ENCODE measurements at regions not wholly inside any gene's neighbourhood (a gene's known extent, or its start where the extent isn't known, plus 50 kb on each side); places are given as distances from the start of the nearest gene placed in this dataset.

DNA sequence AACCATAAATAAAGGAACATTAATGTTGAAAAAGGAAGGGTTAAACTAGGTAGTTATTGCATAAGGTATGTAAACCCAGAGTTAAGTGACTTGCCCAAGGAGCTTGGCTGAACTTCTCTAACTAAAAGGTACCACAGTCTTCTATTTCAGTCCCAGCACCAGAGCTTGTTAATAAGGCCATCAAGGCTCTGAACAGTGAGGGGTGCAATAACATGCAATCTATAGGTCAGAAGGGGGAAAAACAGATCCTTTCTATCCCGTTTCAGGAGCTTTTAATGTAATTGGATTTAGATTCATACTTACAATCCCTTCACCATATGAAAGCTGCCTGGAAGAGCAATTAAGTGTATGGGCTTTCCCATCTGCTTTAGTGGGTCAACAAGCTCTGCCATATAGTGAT lies 441.5 kb upstream of the SPRY2 start:
- no peak for DNase-seq

DNA sequence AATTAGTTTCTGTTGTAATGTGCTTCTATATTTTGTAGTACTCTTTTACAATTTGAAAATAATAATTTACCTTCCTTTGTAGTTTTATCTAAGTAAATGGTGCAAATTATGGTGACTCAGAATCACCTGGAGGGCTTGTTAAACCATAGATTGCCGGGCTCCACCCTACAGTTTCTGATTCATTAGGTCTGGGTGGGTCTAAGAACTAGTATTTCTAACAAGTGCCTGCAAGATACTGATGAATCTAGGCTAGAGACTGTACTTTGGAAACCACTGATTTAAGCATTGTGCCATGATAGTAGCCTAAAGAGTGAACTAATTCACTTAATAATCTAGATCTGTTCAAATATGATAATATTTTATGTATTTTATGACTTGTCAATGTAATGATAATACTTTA lies 437.4 kb upstream of the SPRY2 start:
- DNase-seq = no peak

DNA sequence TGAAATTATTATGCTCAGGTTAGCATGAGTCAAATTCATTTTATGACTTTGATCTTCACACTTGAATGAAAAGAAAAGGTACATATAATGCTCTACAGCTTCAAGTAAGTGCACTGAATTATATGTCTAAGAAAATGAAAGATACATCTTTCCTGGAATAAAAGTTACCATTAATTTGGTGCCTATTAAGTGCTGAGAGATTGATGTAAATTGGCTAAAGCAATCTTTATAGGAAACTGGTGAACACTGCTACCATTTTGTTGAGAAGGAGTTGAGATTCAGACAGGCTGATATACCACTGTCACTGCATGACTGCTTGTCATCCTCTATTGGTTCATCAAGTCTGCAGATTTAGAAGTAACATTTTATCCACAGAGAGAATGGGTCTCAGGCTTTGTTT lies 416.8 kb upstream of the SPRY2 start:
- DNase-seq = no peak

DNA sequence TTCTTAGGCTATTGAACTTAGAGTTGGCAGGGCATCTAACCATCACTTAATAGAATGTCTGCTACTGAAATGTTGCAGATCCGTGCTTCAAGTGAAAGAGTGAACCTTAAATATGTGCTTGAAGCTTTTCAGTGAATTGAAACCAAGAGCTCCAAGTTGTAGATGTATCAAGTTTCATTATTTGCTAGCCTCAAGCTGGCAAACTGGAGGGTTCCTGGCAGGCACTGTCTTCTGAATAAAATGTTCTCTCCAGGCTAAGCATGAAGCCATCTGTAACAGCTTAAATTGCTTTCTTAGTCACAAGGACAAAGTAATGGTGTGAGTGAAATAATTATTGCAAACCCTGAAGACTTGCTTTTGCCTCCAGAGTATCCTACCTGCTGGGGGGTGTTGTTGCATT lies 415.0 kb upstream of the SPRY2 start:
- no peak for DNase-seq

DNA sequence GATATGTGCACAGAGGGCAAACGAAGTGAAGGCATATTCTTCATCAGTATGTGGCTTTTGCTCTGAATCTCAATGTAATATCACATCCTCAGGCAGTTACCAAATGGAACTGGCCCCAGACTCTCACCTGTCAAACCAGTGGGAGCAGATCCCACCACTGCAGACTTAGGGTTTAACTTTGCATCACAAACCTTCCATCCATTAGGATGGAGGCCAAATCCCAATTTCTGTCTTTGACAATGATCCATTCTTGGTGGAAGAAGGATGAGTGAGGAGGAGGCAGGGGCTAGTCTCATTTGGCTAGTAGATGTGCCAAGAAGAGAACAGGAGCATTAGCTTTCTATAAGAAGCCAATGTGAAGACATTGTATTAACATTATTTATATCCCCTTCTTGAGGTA lies 413.5 kb upstream of the SPRY2 start:
- no peak for DNase-seq

DNA sequence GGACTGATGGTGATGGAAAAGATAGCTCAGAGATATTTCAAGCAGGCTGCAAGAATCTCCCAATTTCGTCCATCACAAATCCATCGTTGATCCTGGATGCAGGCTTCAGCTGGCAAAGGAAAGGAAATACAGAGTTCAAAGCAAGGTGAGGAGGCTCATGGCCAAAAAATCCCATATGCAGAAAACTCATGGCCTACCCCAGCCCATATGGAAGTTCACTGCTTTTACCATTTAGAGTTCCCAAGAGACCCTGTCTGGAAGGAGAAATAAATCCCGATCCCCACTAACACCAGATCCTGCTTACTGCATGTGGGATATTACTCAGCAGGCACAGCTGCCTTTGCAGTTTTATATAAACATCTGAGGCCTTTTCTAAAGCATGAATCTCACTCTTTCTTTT lies 412.9 kb upstream of the SPRY2 start:
- DNase-seq = no peak

DNA sequence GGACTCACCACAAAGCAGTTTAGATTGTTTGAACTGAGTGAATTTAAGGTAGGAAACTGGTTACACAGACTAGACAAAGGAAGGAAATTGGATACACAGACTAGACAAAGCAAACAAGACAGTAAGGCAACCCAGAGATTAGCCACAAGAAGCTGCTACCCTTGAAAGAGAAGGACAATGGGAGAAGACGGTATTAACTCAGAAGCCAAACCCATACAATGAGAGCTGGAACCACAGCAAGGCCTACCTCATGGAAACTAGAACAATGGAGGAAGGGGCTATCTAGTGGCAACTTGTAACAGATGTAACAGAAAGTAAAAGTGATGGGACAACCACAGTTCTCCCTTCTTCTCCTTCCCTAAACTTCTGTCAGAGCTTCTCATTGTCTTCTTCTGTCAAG lies 410.9 kb upstream of the SPRY2 start:
- no peak for DNase-seq

DNA sequence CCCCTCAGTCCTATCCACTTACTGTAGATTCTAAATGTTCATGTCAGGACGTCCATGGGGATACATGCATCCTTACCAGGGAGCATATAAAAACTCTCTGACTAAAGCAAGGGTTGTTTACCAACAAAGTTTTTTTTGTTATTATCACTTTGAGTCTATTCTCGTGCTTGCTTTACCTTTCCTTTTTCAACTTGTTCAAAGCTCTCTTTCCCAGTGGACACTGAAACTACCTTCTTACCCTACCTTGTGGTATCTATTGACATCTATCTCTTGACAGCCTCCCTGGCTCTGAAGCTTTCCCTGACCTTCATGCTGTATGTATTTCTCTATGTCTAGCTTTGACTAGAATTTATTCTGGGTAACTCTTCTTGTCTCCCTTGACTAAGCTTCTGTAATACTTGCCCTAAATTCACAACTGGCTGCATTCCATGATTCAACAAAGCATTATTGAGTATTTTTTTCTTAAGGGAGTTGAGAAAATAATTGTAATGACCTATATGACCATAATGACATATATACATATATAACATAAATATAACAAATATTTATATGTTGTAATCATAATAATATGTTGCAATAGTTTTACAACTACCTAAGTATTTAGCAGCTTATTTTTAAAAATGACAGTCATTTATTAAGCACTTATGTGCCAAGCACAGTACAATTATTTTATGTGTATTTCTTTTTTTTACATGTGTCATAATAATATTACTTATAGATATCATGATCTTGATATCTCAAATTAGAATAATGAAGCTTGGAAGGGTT lies 403.4 kb upstream of the SPRY2 start:
- DNase-seq = no peak

DNA sequence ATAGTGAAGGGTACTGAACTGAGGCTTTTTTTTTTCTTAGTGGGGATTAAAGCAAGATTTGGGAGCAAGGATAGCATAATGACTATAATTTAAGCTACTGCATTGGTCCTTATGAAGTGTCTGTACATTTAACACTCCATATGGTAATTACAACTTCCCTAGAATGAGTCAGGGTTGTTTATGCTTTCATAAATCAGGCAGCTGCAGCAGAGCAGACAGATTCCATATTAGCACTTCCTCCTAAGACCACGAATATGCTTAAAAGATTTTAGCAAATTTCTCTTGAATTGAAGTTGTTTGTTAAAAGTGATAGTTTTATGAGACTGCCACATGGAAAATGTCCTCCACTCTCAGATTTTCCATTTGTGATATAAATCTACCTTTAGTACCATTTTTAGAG lies 401.1 kb upstream of the SPRY2 start:
- DNase-seq = no peak

DNA sequence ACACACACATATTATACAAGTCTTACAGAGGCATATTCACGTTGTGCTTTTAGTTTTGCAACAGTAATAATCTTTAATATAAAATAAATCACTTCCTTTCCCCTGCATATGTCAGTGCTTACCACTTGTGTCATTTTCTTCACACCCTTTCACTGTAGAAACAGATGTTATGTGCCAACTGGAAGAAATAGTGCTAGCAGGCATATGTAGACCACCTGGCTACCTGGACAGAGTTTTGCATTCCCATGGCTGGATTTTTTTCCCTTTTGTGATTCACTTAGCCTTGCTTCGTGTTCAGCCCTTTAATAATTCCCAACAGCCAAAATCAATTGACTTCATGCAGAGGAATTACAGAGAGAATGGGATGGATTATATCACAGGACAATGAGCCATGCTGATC lies 399.1 kb upstream of the SPRY2 start:
- DNase-seq = no peak

DNA sequence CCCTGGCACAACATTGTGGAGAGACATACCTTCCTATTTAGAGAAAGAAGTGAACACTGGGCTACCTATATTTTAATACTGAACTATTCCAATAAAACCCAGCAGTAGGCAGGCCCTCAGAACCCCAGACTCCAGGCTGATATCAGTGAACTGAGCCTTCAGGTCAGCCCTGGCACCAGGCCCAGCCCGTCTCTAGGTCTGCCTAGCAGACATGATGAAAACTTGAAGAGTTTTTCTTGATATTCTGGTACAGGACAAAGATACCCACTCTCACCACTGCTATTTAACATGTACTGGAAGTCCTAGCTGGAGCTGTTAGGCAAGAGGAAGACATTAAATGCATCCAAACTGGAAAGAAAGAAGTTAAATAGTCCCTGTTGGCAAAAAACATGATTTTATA lies 396.6 kb upstream of the SPRY2 start:
- no peak for DNase-seq

DNA sequence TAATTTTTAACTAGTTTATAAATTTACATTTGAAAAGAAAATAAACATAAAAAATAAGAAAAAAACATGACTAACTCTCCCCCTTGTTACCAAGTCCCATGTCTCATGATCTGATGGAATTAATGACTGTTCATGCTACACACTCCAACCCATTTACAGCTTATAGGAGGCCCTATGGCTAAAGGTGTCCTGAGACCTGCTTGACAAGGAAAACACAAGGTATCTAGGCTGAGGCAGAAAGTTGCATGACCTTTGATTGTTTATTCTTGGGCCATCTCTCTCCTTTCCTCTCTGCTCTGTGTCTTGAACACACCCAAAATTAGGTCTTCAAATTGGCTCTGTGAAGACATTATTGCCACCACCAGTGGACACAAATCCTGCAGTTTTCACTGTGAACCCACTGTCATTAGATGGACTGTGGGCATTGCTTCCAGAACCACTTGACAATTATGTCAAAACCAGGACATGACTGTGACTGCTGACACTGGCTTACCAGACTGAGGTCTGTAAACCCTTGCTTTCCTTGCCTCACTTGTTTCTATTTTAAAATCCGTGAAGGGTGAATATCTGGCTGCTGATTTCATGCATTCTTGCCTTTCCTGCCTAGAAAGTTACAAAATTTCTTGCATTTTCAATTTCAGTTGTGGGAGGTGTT lies 386.5 kb upstream of the SPRY2 start:
- no peak for DNase-seq

DNA sequence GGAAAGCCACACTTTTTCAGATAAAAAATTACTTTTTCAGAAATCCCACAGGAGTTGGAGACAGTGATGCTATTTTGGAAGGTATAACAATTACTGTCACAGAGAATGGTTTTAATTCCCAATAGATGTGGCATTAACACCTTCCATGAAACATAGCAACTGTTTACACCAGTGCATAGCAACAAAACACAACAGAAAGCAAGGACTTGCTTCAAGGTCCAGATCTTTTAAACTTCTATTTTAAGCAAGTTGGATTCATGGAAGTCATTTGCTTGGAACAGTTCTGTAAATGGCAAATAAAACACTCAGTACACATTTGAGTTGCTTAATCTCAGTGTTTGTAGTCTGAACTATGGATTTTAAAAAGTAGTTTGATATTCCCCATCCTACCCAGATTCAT lies 385.9 kb upstream of the SPRY2 start:
- DNase-seq = no peak

DNA sequence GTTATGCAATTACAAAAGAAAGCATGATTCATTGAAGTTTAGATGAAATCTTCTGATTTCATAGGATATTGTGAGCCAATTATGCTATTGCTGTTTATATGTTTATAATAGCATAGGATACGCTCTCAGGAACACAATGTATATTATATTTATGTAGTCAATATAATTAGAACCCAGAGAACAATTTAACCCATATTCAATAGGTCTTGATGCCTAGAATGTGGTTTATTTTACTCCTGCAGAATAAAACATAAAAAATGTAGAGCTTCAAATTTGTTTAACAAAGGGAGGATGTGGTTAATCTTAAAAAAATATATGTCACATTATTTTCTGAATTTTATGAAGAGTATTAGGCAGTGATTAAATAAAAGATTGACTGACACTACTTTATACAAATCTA lies 380.8 kb upstream of the SPRY2 start:
- DNase-seq = no peak

DNA sequence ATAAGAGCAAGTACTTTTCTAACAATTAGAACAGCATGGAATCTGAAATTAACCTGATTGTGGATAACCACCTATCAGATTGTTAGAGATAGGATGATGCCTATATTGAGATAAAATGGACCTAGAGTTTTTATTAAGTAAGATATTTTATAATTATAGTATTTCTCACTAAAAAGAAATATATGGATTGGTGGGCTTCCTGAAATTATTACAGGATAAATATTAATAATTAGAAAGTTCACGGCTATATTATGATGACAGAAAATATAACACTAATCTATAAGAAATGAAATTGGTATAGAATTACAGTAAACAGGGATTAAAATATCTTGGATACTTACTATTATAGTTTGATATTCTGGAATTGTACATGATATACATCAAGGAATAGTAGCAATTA lies 378.0 kb upstream of the SPRY2 start:
- no peak for DNase-seq

DNA sequence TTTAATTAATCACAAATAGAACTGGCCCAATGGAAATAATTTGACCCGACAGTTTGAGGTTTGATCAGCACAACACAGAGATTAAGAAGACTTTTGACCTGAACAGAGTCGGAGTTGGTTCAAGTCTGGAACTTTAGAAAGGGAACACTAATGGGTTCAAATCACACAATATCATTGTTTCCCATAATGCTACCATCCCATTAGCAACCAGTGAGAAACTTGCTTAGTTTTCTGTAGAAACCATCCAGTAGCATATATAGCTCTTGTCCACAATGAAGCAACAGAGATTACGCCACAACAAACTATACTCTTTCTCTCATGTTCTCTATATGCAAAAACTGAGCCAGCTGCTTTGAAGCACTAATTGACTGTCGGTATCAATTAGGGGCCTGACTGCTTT lies 376.9 kb upstream of the SPRY2 start:
- no peak for DNase-seq

DNA sequence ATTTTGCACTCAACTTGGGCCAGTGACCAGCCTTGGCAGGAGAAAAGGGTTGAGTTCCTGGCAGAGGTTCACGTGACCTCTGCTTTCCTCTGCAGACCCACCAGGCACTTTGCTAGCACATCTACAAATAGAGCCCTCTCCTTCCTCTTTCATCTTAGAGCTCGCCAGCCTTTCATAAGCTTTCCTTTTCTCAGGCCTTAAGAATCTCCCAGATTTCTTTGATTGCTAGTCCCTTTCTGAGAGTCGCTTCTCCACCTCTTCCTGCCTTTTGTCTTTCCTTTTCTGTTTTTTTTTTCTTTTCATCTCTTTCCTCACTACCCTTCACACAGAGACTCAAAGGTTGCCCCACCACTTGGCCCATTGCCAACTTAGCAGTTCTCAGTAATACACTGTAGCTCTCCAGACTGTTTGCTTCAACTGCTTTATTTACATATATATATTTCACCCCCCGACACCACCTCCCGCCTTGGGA lies 375.7 kb upstream of the SPRY2 start:
- peak in 2 of 56 donors; percentile 2 for DNase-seq

DNA sequence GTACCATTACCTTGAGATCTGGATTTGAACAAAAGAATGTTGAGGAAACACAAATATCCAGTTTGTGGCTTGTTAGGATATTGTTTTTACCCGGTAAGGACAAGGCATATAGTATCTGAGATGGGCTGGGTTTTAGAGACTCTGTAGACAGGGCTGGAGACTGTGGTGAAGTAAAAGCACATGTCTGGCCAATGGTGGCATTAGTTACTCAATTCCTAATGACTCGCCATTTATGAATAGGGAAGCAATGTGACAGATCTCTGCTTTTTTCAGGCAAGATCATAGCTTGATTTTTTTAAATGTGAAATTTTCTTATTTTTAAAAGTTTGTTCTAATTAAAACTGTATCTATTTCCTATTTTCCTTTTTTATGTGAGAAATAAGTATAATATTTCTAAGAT lies 371.1 kb upstream of the SPRY2 start:
- no peak for DNase-seq

DNA sequence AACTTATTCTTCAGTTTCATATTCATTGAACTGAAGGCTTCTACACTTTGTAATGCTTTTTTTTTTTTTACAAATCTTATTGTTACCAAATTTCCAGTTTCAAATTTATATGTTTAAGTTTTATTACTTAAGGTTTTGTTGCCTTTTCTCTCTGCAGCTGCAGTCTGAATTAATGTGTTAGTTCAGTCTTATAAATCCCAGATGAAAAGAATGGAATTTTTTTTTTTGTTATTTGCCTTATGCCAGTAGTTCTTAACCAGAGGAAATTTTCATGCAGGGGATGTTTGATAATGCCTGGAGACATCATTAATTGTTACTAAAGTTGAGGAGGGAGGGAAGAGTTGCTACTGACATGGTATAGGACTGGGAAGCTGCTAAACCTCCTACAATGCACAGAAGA lies 367.9 kb upstream of the SPRY2 start:
- no peak for DNase-seq

DNA sequence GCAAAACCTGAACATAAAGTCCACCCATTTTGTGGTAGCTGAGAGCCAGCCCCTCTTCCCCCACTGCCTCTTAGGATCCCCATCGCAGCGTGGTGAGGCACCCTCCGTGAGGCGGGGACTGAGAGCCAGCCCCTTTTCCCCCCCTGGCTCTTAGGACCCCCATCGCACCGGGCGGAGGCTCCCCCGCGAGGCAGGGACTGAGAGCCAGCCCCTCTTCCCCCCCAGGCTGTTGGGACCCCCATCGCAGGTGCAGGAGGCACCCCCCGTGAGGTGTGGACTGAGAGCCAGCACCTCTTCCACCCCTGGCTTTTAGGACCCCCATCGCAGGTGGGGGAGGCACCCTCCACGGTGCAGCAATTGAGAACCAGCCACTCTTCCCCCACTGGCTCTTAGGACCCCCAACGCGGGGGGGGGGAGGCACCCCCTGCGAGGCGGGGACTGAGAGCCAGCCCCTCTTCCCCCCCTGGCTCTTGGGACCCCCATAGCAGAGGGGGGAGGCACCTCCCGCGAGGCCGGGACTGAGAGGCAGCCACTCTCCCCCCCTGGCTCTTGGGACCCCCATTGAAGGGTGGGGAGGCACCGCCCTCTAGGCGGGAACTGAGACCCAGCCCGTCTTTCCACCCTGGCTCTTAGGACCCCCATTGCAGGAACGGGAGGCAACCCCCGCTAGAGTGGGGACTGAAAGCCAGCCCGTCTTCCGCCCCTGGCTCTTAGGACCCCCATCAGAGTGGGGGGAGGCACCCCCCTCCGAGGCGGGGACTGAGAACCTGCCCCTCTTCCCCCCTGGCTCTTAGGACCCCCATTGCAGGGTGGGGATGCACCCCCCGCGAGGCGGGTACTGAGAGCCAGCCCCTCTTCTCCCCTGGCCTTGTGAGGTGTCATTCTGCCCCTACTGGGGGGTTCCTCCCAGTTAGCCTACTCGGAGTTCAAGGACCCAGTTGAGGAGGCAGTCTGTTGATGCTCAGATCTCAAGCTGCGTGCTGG lies 366.4 kb upstream of the SPRY2 start:
- DNase-seq = no peak

DNA sequence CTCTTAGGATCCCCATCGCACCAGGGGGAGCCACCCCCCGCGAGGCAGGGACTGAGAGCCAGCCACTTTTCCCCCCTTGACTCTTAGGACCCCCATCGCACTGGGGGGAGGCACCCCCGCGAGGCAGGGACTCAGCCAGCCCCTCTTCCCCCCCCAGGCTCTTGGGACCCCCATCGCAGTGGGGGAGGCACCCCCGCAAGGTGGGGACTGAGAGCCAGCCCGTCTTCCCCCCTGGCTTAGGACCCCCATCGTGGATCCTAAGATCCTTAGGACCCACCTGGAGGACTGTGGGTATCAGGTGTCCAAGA lies 365.2 kb upstream of the SPRY2 start:
- DNase-seq = no peak

All from nucleus accumbens (tissue), 56 donors.